ENCODE measurements at regions not wholly inside any gene's neighbourhood (a gene's known extent, or its start where the extent isn't known, plus 50 kb on each side); places are given as distances from the start of the nearest gene placed in this dataset.

DNA sequence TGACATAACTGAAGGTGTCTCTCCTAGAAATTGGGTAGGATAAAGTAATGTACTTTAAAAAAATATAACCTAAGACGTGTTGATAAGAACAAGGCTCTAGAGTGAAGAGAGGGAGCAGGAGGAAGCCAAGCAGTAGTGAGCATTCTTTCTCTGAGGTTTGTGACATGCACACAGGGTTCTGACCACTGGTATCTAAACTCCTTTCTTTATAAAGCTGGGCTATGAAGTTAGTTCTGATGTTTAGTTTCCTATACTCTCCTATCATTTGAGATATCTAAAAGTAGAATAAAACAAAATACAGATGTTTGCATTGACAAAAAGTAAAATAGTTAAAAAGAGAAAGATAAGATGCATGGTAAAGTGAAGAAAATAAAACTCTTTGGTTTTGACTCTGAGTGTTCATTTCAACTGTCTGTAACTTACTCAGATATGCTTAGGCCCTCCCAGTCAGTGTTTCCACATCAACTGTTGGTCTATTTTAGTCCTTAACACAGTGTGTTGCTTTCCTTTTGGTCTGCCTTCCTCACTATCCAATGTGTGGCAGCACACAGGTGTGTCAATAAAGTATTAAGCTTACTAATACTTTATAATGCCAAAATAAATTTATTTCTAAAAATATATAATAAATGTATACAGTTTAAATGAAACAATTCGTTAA lies 543.5 kb downstream of the PTPRC start:
- Histone ChIP-seq H3K79me2 (ENCODE audit: insufficient read depth, low read depth) (no peaks in the 10 kb centered on the region), H3K36me3 (ENCODE audit: insufficient read depth) (no peaks in the 10 kb centered on the region), H3K4me3 (IDR thresholded peaks at IDR 0.05; ENCODE audit: insufficient read depth, low read depth, low read length) (no peak overlapping the region), H3K9ac (no peak overlapping the region), H3K4me1 (ENCODE audit: low read depth, poor library complexity, severe bottlenecking) (peaks cover 19% of the 10 kb centered on the region), H2AFZ (ENCODE audit: low read depth) (peak overlapping the region; percentile 11; the same call in 1 of the 2 replicates), H4K20me1 (ENCODE audit: insufficient read depth) (no peaks in the 10 kb centered on the region), H3K27me3 (ENCODE audit: insufficient read depth, low read depth) (no peaks in the 10 kb centered on the region), H3K4me2 (peak overlapping the region; percentile 39), H3K27ac (peak overlapping the region; percentile 28)
- TF ChIP-seq, protein P1, sequence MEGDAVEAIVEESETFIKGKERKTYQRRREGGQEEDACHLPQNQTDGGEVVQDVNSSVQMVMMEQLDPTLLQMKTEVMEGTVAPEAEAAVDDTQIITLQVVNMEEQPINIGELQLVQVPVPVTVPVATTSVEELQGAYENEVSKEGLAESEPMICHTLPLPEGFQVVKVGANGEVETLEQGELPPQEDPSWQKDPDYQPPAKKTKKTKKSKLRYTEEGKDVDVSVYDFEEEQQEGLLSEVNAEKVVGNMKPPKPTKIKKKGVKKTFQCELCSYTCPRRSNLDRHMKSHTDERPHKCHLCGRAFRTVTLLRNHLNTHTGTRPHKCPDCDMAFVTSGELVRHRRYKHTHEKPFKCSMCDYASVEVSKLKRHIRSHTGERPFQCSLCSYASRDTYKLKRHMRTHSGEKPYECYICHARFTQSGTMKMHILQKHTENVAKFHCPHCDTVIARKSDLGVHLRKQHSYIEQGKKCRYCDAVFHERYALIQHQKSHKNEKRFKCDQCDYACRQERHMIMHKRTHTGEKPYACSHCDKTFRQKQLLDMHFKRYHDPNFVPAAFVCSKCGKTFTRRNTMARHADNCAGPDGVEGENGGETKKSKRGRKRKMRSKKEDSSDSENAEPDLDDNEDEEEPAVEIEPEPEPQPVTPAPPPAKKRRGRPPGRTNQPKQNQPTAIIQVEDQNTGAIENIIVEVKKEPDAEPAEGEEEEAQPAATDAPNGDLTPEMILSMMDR (conservative IDR thresholded peaks at IDR 0.05; ENCODE audit: low read depth, low read length): no peak

DNA sequence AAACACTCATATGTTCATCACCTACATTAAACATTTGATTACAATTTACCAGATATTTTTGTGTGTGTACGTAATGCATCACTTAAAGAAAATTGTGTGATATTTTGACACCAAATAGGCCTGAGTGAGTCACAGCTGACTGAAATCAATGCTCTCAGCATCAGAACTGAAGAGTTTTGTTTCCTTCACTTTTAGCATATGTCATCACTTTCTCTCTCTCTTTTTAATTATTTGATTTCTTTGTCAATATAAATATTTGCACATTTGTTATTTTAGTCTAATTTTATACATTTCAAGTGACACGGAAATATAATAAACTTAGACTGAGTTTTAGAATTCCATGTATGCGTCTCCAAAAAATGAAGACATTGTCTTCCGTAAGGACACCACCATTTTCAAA lies 545.3 kb downstream of the PTPRC start:
- TF ChIP-seq, protein P1 (conservative IDR thresholded peaks at IDR 0.05; ENCODE audit: low read depth, low read length): no peak
- no peaks in the 10 kb centered on the region for H3K36me3 ChIP-seq (ENCODE audit: insufficient read depth)
- H3K79me2 ChIP-seq (ENCODE audit: insufficient read depth, low read depth): no peaks in the 10 kb centered on the region
- no peaks in the 10 kb centered on the region for H3K27me3 ChIP-seq (ENCODE audit: insufficient read depth, low read depth)
- no peak overlapping the region for H3K27ac ChIP-seq
- H2AFZ ChIP-seq (ENCODE audit: low read depth): no peak overlapping the region
- no peak overlapping the region for H3K4me3 ChIP-seq (IDR thresholded peaks at IDR 0.05; ENCODE audit: insufficient read depth, low read depth, low read length)
- peaks cover 19% of the 10 kb centered on the region for H3K4me1 ChIP-seq (ENCODE audit: low read depth, poor library complexity, severe bottlenecking)
- no peaks in the 10 kb centered on the region for H4K20me1 ChIP-seq (ENCODE audit: insufficient read depth)
- no peak overlapping the region for H3K4me2 ChIP-seq
- no peak overlapping the region for H3K9ac ChIP-seq

DNA sequence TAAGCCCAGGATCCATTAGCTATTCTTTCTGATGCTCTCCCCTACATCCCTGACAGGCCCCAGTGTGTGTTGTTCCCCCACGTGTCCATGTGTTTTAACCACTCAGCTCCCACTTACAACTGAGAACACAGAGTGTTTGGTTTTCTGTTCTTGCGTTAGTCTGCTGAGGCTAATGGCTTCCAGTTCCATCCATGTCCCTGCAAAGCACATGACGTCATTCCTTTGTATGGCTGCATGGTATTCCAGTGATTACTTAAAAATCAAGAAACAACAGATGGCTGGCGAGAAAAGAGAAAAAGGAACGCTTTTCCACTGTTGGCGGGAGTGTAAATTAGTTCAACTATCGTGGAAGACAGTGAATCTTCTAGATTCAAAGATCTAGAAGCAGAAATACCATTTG lies 556.0 kb downstream of the PTPRC start:
- Histone ChIP-seq H3K36me3 (ENCODE audit: insufficient read depth) (no peaks in the 10 kb centered on the region), H3K9ac (no peak overlapping the region), H3K27ac (no peak overlapping the region), H3K4me1 (ENCODE audit: low read depth, poor library complexity, severe bottlenecking) (no peaks in the 10 kb centered on the region), H4K20me1 (ENCODE audit: insufficient read depth) (no peaks in the 10 kb centered on the region), H3K27me3 (ENCODE audit: insufficient read depth, low read depth) (no peaks in the 10 kb centered on the region), H2AFZ (ENCODE audit: low read depth) (no peak overlapping the region), H3K4me3 (IDR thresholded peaks at IDR 0.05; ENCODE audit: insufficient read depth, low read depth, low read length) (no peak overlapping the region), H3K79me2 (ENCODE audit: insufficient read depth, low read depth) (no peaks in the 10 kb centered on the region), H3K4me2 (no peak overlapping the region)
- TF ChIP-seq, protein P1 (conservative IDR thresholded peaks at IDR 0.05; ENCODE audit: low read depth, low read length): no peak

DNA sequence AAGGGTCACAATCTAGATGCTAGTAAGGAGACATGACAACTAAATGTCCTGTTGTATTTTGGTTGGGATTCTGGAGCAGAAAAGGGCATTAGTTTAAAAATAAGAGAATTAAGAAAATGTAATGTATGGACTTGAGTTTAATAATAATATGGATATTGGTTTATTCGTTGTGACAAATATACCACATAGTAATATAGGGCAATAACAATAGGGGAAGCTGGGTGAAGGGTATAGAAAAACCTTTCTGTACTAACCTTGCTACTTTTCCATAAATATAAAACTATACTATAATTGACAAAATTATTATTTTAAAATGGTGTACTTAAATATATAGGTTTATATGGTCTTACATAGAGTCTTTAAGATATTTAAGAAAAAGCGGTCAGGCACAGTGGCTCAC lies 558.9 kb downstream of the PTPRC start:
- no peaks in the 10 kb centered on the region for H3K4me1 ChIP-seq (ENCODE audit: low read depth, poor library complexity, severe bottlenecking)
- no peaks in the 10 kb centered on the region for H4K20me1 ChIP-seq (ENCODE audit: insufficient read depth)
- no peak overlapping the region for H3K9ac ChIP-seq
- TF ChIP-seq, protein P1 (conservative IDR thresholded peaks at IDR 0.05; ENCODE audit: low read depth, low read length): no peak
- H3K4me2 ChIP-seq: no peak overlapping the region
- no peaks in the 10 kb centered on the region for H3K36me3 ChIP-seq (ENCODE audit: insufficient read depth)
- H3K27me3 ChIP-seq (ENCODE audit: insufficient read depth, low read depth): no peaks in the 10 kb centered on the region
- no peak overlapping the region for H2AFZ ChIP-seq (ENCODE audit: low read depth)
- H3K4me3 ChIP-seq (IDR thresholded peaks at IDR 0.05; ENCODE audit: insufficient read depth, low read depth, low read length): no peak overlapping the region
- H3K27ac ChIP-seq: no peak overlapping the region
- H3K79me2 ChIP-seq (ENCODE audit: insufficient read depth, low read depth): no peaks in the 10 kb centered on the region
